ENCODE measurements at regions not wholly inside any gene's neighbourhood (a gene's known extent, or its start where the extent isn't known, plus 50 kb on each side); places are given as distances from the start of the nearest gene placed in this dataset.

DNA sequence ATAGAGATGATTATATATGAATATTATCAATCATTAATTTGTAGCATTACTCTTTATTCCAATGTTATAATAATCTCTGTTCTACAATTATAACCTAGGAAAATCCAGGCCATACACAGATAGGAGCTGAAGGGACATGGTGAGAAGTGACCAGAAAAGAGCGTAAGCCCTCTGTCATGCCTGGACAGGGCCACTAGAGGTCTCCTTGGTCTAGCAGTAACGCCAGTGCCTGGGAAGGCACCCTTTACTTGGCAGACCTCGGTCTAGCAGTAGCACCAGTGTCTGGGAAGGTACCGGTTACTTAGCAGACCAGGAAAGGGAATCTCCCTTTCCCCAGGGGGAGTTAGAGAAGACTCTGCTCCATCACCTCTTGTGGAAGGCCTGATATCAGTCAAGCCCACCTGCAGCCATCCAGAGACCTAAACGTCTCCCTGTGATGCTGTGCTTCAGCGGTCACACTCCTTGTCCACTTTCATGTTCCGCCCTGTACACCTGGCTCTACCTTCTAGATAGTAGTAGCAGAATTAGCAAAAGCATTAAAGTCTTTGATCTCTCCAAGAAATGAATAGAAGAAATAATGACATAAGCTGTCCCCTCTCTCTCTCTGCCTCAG, 447.5 kb upstream of the FSIP2 start:
- no peak overlapping the region for H3K27ac ChIP-seq (ENCODE audit: extremely low read depth, low read depth, low read length)
- ChIA-PET CTCF (ENCODE audit: low intra/inter-chr PET ratio) (no interaction called here), POLR2A (no interaction called here)
- H3K9me1 ChIP-seq (ENCODE audit: control insufficient read depth, insufficient read depth, low read length): no peaks in the 10 kb centered on the region
- DNase-seq (ENCODE audit: extremely low read depth in 1 of 4, low spot score in 3 of 4) (peak in 1 of 4 experiments; percentile 25), FAIRE-seq (no peak), ATAC-seq (peak; percentile 70)
- WGBS (ENCODE audit: insufficient coverage, low coverage, missing lambda C conversion rate): 4% methylated on average over 7 of the region's 7 CpGs
- H2AFZ ChIP-seq (ENCODE audit: low read depth, low read length): no peak overlapping the region
- TF ChIP-seq RAD51 (IDR thresholded peaks at IDR 0.05; ENCODE audit: borderline replicate concordance, low read depth) (no peak), RAD21 (CRISPR knock-in tag; conservative IDR thresholded peaks at IDR 0.05 in 1 of 2, IDR thresholded peaks at IDR 0.05 in 1 of 2) (peak; percentile 16 to 50; a peak in 2 of 4 replicates)
- TF ChIP-seq, protein P1, sequence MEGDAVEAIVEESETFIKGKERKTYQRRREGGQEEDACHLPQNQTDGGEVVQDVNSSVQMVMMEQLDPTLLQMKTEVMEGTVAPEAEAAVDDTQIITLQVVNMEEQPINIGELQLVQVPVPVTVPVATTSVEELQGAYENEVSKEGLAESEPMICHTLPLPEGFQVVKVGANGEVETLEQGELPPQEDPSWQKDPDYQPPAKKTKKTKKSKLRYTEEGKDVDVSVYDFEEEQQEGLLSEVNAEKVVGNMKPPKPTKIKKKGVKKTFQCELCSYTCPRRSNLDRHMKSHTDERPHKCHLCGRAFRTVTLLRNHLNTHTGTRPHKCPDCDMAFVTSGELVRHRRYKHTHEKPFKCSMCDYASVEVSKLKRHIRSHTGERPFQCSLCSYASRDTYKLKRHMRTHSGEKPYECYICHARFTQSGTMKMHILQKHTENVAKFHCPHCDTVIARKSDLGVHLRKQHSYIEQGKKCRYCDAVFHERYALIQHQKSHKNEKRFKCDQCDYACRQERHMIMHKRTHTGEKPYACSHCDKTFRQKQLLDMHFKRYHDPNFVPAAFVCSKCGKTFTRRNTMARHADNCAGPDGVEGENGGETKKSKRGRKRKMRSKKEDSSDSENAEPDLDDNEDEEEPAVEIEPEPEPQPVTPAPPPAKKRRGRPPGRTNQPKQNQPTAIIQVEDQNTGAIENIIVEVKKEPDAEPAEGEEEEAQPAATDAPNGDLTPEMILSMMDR (IDR thresholded peaks at IDR 0.05 in 2 of 3, conservative IDR thresholded peaks at IDR 0.05 in 1 of 3; ENCODE audit: insufficient read depth in 2 of 3, low read depth in 1 of 3, low read length in 3 of 3): peak in 2 of 3 experiments; percentile 35 to 43; a peak in 3 of 6 replicates
- H3K36me3 ChIP-seq (ENCODE audit: control insufficient read depth, insufficient read depth, low read length): no peaks in the 10 kb centered on the region
- peaks cover 4% of the 10 kb centered on the region; the same call in 1 of the 2 replicates for H3K9me3 ChIP-seq (replicated peaks; ENCODE audit: control insufficient read depth, insufficient read depth, low read depth, low read length)
- H4K20me1 ChIP-seq (replicated peaks; ENCODE audit: control insufficient read depth, insufficient read depth, low read length): no peaks in the 10 kb centered on the region
- no peak overlapping the region for H3K4me3 ChIP-seq
- intact Hi-C loops (cut with micrococcal nuclease) (no loop called here), in situ Hi-C loops (cut with MboI) (no loop called here)
- BruUV-seq (replicated peaks): no TSS peak
- no peak overlapping the region for H3K4me2 ChIP-seq (ENCODE audit: insufficient read depth, low read length)
- no peaks in the 10 kb centered on the region for H3K79me2 ChIP-seq (ENCODE audit: control insufficient read depth, insufficient read depth, low read length)
- H3K27me3 ChIP-seq (ENCODE audit: control insufficient read depth in 2 of 2, insufficient read depth in 2 of 2, low read length in 2 of 2): no peaks in the 10 kb centered on the region
- no peak overlapping the region for H3K9ac ChIP-seq (ENCODE audit: insufficient read depth in 1 of 2, low read depth in 2 of 2, low read length in 2 of 2)
- H3K4me1 ChIP-seq (replicated peaks in 1 of 2; ENCODE audit: control insufficient read depth in 2 of 2, insufficient read depth in 2 of 2, low read length in 2 of 2): no peaks in the 10 kb centered on the region
